NCI-H510A (cell line): ENCODE measurements at regions not wholly inside any gene's neighbourhood (a gene's known extent, or its start where the extent isn't known, plus 50 kb on each side); places are given as distances from the start of the nearest gene placed in this dataset.
"Not testable (repeated sequence)": the region's sequence is repeated elsewhere in the genome, so short reads cannot be mapped to it uniquely, and the experiment has no call there.

Source experiments
- DNase-seq: peaks from one replicate; lab custom pipeline; 2025; lab: John Stamatoyannopoulos, UW

DNA sequence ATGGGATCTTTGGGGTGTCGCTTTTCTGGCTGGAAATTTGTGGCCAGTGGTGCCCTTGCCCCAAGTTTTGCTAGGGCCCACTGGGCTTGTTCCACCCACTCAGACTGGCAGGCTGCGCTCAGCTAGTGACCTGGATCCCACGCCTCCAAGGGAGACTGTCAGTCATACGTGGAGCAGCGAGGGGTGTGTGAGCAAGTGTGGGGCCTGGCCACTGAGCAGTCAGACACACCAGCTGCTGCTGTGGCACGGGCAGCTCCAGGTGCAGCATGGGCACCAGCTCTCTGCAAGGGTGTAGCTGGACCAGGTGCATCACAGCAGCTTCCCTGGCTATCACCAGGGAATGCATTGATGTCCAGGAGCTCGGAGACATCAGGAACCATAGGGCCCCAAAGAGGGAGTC lies 327.0 kb downstream of the NR4A2 start:
- no peak for DNase-seq

- DNase-seq = no peak
These were observed 328.1 kb downstream of the NR4A2 start for GRCh38 chr2:156004459-156004858.

GRCh38 chr2:156003780-156004179 lies 328.7 kb downstream of the NR4A2 start:
- DNase-seq = no peak

- no peak for DNase-seq
These were observed 330.7 kb downstream of the NR4A2 start for GRCh38 chr2:156001851-156002250.

DNA sequence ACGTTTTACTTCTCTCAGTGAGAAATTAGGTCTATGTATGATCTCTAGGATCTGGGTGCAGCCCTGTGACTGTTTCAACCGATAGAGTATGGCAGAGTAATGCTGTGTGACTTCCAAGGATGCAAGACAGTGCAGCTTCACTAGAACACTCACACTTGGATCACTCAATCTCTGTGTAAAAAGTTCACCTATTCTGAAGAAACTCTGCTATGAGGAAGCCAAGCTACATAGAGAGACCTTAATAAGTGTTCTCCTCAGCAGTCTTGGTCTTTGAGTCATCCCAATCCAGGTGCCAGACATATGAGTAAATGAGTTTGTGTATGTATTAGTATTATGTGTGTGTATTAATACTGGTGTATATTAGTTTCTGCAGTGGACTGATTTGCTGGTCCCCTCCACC lies 335.0 kb downstream of the NR4A2 start:
- DNase-seq = no peak

DNA sequence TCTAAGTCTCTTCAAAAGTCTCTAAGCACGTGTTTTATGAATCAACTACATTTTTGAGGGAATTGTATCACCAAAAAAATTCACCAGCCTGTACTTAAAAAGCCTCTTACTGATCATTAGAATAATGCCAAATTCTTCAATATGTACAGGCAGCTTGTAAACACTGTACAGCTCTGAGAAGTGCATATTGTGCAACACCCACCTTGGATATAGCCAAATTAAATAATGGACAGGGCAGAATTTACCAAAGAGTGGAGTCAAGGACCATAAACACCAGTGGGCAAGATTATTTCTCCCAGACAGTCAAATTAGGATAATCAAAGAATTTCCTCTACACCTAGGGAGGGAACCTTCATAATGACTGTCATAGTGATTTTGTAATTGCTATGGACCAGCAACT lies 338.2 kb downstream of the NR4A2 start:
- no peak for DNase-seq

DNA sequence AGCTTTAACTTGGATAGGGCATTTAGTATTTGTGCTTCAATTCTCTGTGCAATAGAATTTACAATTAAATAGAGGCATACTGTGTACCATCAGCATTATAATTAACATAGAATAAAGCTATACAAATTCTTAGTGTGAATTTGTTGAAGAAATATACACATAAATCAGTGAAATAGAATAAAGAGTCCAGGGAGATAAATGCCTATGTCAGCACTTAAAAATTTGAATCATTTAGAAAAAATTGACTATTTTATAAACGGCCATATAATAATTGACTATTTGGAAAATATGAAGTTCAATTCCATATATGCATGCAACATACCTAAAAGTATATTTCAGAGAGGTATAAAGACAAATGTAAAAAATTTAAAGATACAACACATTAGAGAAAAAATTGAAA lies 348.7 kb downstream of the NR4A2 start:
- no peak for DNase-seq

DNA sequence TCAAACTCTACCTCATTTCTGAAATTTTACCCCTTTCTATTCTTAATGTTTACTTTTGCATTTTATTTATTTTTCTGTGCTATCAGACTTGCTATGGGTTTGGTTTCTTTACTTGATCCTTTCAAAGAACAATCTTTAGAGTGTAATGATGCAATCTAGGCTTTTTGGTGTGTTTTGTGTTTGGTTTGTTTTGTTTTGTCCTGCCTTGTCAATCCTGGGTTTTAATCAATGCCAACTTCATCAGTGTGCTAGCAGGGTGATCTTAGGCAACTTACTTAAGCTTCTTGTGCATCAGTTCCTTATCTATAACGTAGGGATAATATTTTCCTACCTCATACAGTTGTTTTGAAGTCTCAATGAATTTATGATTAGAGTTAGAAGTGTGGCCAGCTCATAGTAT lies 350.4 kb downstream of the NR4A2 start:
- no peak for DNase-seq

GRCh38 chr2:155980941-155981560 lies 351.5 kb downstream of the NR4A2 start:
- no peak for DNase-seq

DNA sequence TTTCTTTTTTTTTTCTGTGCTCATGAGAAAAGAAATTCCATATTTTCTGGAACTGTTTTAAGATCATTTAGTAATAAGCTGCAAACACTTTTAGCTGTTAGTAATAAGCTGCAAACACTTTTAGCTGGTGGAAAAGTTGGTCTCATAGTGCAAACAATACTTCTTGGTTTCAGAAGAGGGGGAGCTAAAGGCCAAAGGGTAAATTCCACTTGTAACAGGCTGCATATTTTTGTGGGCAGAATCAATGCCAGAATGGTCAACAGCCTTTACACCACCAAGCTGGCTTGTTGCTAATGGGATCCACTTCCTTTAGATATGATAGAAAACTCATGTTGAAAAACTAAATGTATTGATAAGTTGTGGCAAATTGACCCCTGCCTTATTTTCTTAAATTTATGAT lies 356.8 kb downstream of the NR4A2 start:
- DNase-seq = no peak

- no peak for DNase-seq
These were observed 359.6 kb downstream of the NR4A2 start for GRCh38 chr2:155972916-155973315.

- not testable (repeated sequence) for DNase-seq
These were observed 366.5 kb downstream of the NR4A2 start for GRCh38 chr2:155966064-155966471.

DNA sequence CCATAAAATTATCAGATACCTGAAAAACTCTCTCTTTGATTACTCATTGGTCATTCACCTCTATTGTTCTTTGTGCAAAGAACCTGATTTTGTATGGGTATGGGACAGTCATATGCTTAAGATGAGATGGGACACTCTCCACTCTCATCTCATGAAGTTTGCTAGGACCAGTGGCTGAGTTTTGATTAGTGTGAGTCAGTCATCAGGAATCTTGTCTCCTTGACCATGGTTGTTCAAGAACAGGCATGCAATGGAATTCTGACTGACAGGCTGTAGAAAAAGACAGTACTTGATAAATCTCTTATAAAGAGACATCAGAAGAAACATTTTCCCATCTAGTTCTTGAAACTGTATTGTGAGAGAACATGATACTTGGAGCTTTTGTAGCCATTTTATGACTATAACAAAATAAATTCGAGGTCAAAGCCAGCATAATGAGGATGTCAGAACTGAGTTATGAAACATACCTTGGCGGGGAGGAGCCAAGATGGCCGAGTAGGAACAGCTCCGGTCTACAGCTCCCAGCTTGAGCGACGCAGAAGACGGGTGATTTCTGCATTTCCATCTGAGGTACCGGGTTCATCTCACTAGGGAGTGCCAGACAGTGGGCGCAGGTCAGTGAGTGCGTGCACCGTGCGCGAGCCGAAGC lies 367.0 kb downstream of the NR4A2 start:
- no peak for DNase-seq

DNA sequence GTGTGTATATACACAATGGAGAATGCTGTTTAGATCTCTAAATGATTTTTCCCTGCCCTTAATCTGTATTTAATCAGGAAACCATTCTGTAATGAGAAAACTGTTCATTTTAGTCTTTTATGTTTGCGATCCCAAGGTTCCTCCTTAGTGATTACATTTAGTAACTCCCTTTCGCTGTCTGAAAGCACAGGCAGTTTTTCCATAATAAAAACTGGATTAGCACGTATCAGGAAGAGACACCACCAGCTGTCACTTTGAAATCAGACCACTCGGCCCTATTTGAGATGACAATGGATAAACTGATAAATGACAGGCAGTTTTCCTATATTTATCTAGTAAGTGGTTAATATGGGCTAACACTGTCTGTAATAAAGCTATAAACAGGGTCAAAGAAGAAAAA lies 370.9 kb downstream of the NR4A2 start:
- no peak for DNase-seq

GRCh38 chr2:155958834-155959233 lies 373.7 kb downstream of the NR4A2 start:
- no peak for DNase-seq

- DNase-seq = no peak
These were observed 385.5 kb downstream of the NR4A2 start for GRCh38 chr2:155947069-155947468.

DNA sequence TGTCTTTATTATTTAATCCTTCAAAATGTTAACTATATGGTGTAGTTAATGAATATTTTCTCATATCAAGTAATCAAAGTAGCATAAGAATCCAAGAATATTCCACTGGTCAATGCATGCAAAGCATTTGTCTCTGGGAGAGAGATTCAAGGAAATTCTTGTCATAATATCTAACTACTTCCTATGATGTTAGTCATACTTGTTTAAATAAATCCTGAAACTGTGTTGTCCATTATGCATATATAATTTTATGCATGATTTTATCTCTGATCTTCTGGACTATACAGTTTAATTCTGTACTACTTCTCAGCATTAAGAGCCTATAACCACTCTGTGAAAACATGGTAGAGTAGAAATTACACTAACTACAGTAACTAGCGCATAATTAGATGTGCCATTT lies 388.3 kb downstream of the NR4A2 start:
- DNase-seq = no peak

DNA sequence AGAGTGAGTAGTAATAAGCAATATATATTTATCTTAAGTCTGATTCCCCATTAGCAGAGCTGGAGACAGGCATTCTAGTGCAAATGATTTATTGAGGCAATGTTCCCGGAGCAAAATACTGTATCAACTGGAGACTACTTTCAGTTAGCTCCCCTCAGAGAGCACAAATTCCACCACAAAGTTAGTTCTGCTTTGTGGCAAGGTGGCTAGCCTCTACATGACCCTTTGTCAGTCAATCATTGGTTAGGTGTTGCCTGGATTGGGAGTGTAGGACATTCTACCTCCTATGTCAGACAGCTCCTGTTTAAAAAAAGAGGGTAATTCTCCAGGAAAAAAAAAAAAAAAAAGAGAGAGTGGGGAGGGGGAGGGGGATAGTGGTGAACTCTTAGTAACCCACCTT lies 402.2 kb downstream of the NR4A2 start:
- DNase-seq = no peak

DNA sequence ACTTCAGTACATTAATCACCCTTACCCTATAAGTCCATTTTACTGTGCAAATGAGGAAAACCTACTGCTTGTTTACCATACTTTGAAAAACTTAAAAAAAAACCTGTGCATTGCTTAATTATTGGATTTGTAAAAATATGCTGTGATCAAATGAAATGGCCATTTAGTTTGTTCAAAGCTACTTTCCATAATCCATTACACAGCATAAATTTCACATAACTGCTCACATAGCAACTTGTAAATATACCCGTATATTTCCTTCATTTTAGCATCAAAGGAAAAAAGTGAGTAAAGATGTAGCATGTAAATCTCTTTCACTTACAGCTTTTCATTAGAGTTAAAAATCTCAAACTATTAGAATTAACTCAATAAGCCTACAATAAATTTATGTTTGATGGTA lies 415.1 kb downstream of the NR4A2 start:
- DNase-seq = no peak

- no peak for DNase-seq
These were observed 419.2 kb downstream of the NR4A2 start for GRCh38 chr2:155913356-155913755.

GRCh38 chr2:155908567-155908966 lies 424.0 kb downstream of the NR4A2 start:
- DNase-seq = no peak

GRCh38 chr2:155907211-155907610 lies 425.3 kb downstream of the NR4A2 start:
- DNase-seq = no peak

DNA sequence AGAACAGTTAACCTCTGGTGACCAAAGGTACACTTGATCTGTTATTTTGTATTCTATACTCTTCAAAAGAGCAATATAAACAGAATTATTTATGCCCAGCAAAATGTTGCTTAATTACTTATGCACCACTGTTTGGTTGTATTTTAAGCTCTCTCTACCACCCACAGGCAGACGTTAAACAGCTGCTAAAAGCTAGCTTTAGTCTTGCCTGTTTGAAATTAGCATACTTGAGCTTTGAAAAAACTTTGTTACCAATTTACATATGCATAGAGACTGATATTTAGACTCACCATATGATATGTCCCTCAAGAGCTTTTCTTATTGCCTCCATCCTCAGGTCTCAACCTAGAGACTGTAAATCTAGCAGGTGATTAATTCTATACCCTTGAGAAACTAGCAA lies 426.9 kb downstream of the NR4A2 start:
- no peak for DNase-seq

- no peak for DNase-seq
These were observed 427.8 kb downstream of the NR4A2 start for GRCh38 chr2:155904720-155905119.
